ENCODE measurements at regions not wholly inside any gene's neighbourhood (a gene's known extent, or its start where the extent isn't known, plus 50 kb on each side); places are given as distances from the start of the nearest gene placed in this dataset.

DNA sequence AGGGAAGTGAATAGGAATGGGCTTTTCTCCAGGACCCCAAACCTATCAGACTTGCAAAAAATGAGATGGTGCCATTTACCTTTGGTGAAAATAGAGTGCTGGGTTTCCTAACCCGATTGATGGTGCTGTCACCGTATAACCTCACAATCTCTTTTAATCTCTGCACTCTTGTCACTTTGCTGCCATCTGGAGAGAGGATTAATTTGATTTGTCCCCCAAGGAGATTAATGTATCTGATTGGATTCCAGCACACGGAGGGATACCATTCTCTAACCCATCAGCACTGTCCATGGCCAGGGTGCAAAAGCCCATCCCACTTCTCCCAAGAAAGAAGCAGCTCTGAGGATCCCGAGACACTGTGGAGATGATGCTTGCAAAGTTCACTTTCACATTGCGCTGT is 86.3 kb upstream of the NFE2L3 start:
- Mint-ChIP-seq H3K4me1 (ENCODE audit: low read depth, unreplicated experiment) (no peaks in the 10 kb centered on the region), H3K4me3 (ENCODE audit: unreplicated experiment) (no peak overlapping the region), H3K9me3 (ENCODE audit: unreplicated experiment) (no peaks in the 10 kb centered on the region), H3K27me3 (ENCODE audit: low read depth, unreplicated experiment) (peaks cover 7% of the 10 kb centered on the region), H3K36me3 (ENCODE audit: low read depth, unreplicated experiment) (no peaks in the 10 kb centered on the region), H3K27ac (ENCODE audit: unreplicated experiment) (no peak overlapping the region)
- H3K27me3 ChIP-seq (ENCODE audit: insufficient read depth, low read length) = no peaks in the 10 kb centered on the region
- no peaks in the 10 kb centered on the region for H3K9me3 ChIP-seq (ENCODE audit: insufficient read depth, low read depth, low read length)
- no peak overlapping the region for H3K4me2 ChIP-seq (ENCODE audit: low read length)
- no peak for TF ChIP-seq EZH2 (IDR thresholded peaks at IDR 0.05; ENCODE audit: insufficient read depth, low read length)
- TF ChIP-seq, protein P1, sequence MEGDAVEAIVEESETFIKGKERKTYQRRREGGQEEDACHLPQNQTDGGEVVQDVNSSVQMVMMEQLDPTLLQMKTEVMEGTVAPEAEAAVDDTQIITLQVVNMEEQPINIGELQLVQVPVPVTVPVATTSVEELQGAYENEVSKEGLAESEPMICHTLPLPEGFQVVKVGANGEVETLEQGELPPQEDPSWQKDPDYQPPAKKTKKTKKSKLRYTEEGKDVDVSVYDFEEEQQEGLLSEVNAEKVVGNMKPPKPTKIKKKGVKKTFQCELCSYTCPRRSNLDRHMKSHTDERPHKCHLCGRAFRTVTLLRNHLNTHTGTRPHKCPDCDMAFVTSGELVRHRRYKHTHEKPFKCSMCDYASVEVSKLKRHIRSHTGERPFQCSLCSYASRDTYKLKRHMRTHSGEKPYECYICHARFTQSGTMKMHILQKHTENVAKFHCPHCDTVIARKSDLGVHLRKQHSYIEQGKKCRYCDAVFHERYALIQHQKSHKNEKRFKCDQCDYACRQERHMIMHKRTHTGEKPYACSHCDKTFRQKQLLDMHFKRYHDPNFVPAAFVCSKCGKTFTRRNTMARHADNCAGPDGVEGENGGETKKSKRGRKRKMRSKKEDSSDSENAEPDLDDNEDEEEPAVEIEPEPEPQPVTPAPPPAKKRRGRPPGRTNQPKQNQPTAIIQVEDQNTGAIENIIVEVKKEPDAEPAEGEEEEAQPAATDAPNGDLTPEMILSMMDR (IDR thresholded peaks at IDR 0.05; ENCODE audit: insufficient read depth, low read depth, low read length) = no peak
- no peaks in the 10 kb centered on the region for H3K79me2 ChIP-seq (ENCODE audit: insufficient read depth, low read length)
- no peak overlapping the region for H3K4me3 ChIP-seq (ENCODE audit: insufficient read depth, low read depth, low read length)
- H3K36me3 ChIP-seq (ENCODE audit: insufficient read depth, low read length) = no peaks in the 10 kb centered on the region
- FAIRE-seq (no peak), DNase-seq (ENCODE audit: low read depth) (no peak)
- no peak overlapping the region for H2AFZ ChIP-seq (ENCODE audit: low read depth, low read length)
- H3K4me1 ChIP-seq (ENCODE audit: insufficient read depth, low read length) = no peaks in the 10 kb centered on the region
- H3K9ac ChIP-seq (ENCODE audit: low read length) = no peak overlapping the region
- H3K27ac ChIP-seq (ENCODE audit: low read depth, low read length) = no peak overlapping the region
- no peaks in the 10 kb centered on the region for H4K20me1 ChIP-seq (ENCODE audit: insufficient read depth, low read length)

DNA sequence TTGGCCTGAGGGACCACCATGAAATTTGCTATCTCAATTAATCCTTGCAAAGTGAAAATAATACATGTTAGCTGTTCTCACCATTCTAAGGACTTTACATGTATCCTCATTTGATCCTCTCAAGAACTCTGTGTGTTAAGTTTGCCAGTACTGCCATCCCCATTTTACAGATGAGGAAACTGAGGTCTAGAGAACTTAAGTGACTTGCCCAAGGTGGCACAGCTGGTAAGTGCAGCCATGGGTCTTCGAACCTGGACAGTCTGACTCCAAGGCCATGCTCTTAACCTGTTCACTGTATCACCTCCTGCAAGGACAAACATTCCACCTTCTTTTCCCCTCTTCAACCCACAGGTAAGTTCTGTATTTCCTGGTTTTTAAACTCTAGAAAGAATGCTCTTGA is 85.3 kb upstream of the NFE2L3 start:
- peaks cover 12% of the 10 kb centered on the region for H3K27me3 Mint-ChIP-seq (ENCODE audit: low read depth, unreplicated experiment)
- H3K36me3 ChIP-seq (ENCODE audit: insufficient read depth, low read length) = no peaks in the 10 kb centered on the region
- H3K27ac Mint-ChIP-seq (ENCODE audit: unreplicated experiment) = no peak overlapping the region
- FAIRE-seq (no peak), DNase-seq (ENCODE audit: low read depth) (no peak)
- TF ChIP-seq, protein P1 (IDR thresholded peaks at IDR 0.05; ENCODE audit: insufficient read depth, low read depth, low read length) = no peak
- H3K4me1 ChIP-seq (ENCODE audit: insufficient read depth, low read length) = no peaks in the 10 kb centered on the region
- H3K9me3 ChIP-seq (ENCODE audit: insufficient read depth, low read depth, low read length) = no peaks in the 10 kb centered on the region
- no peak overlapping the region for H3K9ac ChIP-seq (ENCODE audit: low read length)
- H4K20me1 ChIP-seq (ENCODE audit: insufficient read depth, low read length) = no peaks in the 10 kb centered on the region
- H3K4me3 ChIP-seq (ENCODE audit: insufficient read depth, low read depth, low read length) = no peak overlapping the region
- H3K79me2 ChIP-seq (ENCODE audit: insufficient read depth, low read length) = no peaks in the 10 kb centered on the region
- H3K27me3 ChIP-seq (ENCODE audit: insufficient read depth, low read length) = no peaks in the 10 kb centered on the region
- no peaks in the 10 kb centered on the region for H3K4me1 Mint-ChIP-seq (ENCODE audit: low read depth, unreplicated experiment)
- H3K9me3 Mint-ChIP-seq (ENCODE audit: unreplicated experiment) = no peaks in the 10 kb centered on the region
- no peak overlapping the region for H3K4me3 Mint-ChIP-seq (ENCODE audit: unreplicated experiment)
- no peak overlapping the region for H2AFZ ChIP-seq (ENCODE audit: low read depth, low read length)
- no peaks in the 10 kb centered on the region for H3K36me3 Mint-ChIP-seq (ENCODE audit: low read depth, unreplicated experiment)
- H3K4me2 ChIP-seq (ENCODE audit: low read length) = no peak overlapping the region
- no peak overlapping the region for H3K27ac ChIP-seq (ENCODE audit: low read depth, low read length)

DNA sequence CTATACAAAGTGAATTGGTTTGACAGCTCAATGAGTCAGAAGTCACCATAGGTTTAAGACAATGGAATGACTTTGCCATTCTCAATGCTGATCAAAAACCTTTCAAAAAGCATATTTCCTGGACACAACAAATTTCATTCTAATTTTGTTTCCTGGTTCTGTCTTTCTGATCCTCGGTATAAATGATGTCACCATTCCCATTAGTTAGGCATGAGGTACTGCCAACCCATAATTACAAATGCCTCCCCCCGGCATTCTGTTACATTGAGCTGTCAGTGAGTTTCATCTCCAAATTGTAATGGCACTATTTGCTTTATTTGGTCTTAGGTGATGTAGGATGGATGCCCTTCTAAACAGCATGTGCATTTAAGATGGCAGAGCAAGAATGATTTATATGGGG is 81.7 kb upstream of the NFE2L3 start:
- Histone ChIP-seq H3K36me3 (ENCODE audit: insufficient read depth, low read length) (no peaks in the 10 kb centered on the region), H3K9ac (ENCODE audit: low read length) (no peak overlapping the region), H3K27ac (ENCODE audit: low read depth, low read length) (no peak overlapping the region), H4K20me1 (ENCODE audit: insufficient read depth, low read length) (no peaks in the 10 kb centered on the region), H3K4me2 (ENCODE audit: low read length) (no peak overlapping the region), H3K9me3 (ENCODE audit: insufficient read depth, low read depth, low read length) (no peaks in the 10 kb centered on the region), H3K27me3 (ENCODE audit: insufficient read depth, low read length) (no peaks in the 10 kb centered on the region), H3K4me1 (ENCODE audit: insufficient read depth, low read length) (no peaks in the 10 kb centered on the region), H3K4me3 (ENCODE audit: insufficient read depth, low read depth, low read length) (no peak overlapping the region), H3K79me2 (ENCODE audit: insufficient read depth, low read length) (no peaks in the 10 kb centered on the region), H2AFZ (ENCODE audit: low read depth, low read length) (no peak overlapping the region)
- no peaks in the 10 kb centered on the region for H3K9me3 Mint-ChIP-seq (ENCODE audit: unreplicated experiment)
- peaks cover 14% of the 10 kb centered on the region for H3K27me3 Mint-ChIP-seq (ENCODE audit: low read depth, unreplicated experiment)
- no peaks in the 10 kb centered on the region for H3K36me3 Mint-ChIP-seq (ENCODE audit: low read depth, unreplicated experiment)
- peaks cover 4% of the 10 kb centered on the region for H3K4me1 Mint-ChIP-seq (ENCODE audit: low read depth, unreplicated experiment)
- no peak overlapping the region for H3K27ac Mint-ChIP-seq (ENCODE audit: unreplicated experiment)
- FAIRE-seq (no peak), DNase-seq (ENCODE audit: low read depth) (no peak)
- TF ChIP-seq, protein P1 (IDR thresholded peaks at IDR 0.05; ENCODE audit: insufficient read depth, low read depth, low read length) = no peak
- TF ChIP-seq EZH2 (IDR thresholded peaks at IDR 0.05; ENCODE audit: insufficient read depth, low read length) = no peak
- no peak overlapping the region for H3K4me3 Mint-ChIP-seq (ENCODE audit: unreplicated experiment)

Data from astrocyte (in vitro differentiated cells and primary cell).